HG03159 (cell line): ENCODE measurements at regions not wholly inside any gene's neighbourhood (a gene's known extent, or its start where the extent isn't known, plus 50 kb on each side); places are given as distances from the start of the nearest gene placed in this dataset.

Experiments
- ATAC-seq: cut with Tn5 transposase; IDR thresholded peaks from one replicate; pipeline ENCODE4 v1.9.1; 2021; ENCODE audit warnings: mild to moderate bottlenecking, moderate library complexity; ENCODE audit not compliant: unreplicated experiment

GRCh38 chr9:18136354-18136994 lies 337.5 kb upstream of the ADAMTSL1 start:
- no peak for ATAC-seq

- ATAC-seq = no peak
Observed at GRCh38 chr9:18137815-18138214, 336.1 kb upstream of the ADAMTSL1 start.

- no peak for ATAC-seq
Observed at GRCh38 chr9:18138656-18139055, 335.3 kb upstream of the ADAMTSL1 start.

GRCh38 chr9:18141681-18142080 lies 332.3 kb upstream of the ADAMTSL1 start:
- ATAC-seq = no peak

GRCh38 chr9:18143073-18143745 lies 330.7 kb upstream of the ADAMTSL1 start:
- no peak for ATAC-seq

- ATAC-seq = no peak
Observed at GRCh38 chr9:18146329-18146728, 327.6 kb upstream of the ADAMTSL1 start.

GRCh38 chr9:18149471-18150011 lies 324.4 kb upstream of the ADAMTSL1 start:
- ATAC-seq = no peak

- ATAC-seq = no peak
Observed at GRCh38 chr9:18154661-18155060, 319.3 kb upstream of the ADAMTSL1 start.

- ATAC-seq = no peak
Observed at GRCh38 chr9:18159254-18159653, 314.7 kb upstream of the ADAMTSL1 start.

GRCh38 chr9:18163146-18163545 lies 310.8 kb upstream of the ADAMTSL1 start:
- ATAC-seq = no peak

GRCh38 chr9:18167733-18168132 lies 306.2 kb upstream of the ADAMTSL1 start:
- no peak for ATAC-seq

GRCh38 chr9:18173923-18174322 lies 300.0 kb upstream of the ADAMTSL1 start:
- ATAC-seq = no peak

- no peak for ATAC-seq
Observed at GRCh38 chr9:18182636-18183035, 291.3 kb upstream of the ADAMTSL1 start.

- no peak for ATAC-seq
Observed at GRCh38 chr9:18183974-18184373, 290.0 kb upstream of the ADAMTSL1 start.

- ATAC-seq = no peak
Observed at GRCh38 chr9:18184401-18184800, 289.6 kb upstream of the ADAMTSL1 start.

GRCh38 chr9:18185196-18185595 lies 288.8 kb upstream of the ADAMTSL1 start:
- no peak for ATAC-seq

- ATAC-seq = no peak
Observed at GRCh38 chr9:18188971-18189370, 285.0 kb upstream of the ADAMTSL1 start.

- no peak for ATAC-seq
Observed at GRCh38 chr9:18189871-18190670, 283.9 kb upstream of the ADAMTSL1 start.

- ATAC-seq = no peak
Observed at GRCh38 chr9:18190671-18191374, 283.1 kb upstream of the ADAMTSL1 start.

GRCh38 chr9:18194316-18194715 lies 279.6 kb upstream of the ADAMTSL1 start:
- no peak for ATAC-seq

GRCh38 chr9:18195223-18195622 lies 278.7 kb upstream of the ADAMTSL1 start:
- no peak for ATAC-seq
